HG03457 (cell line): ENCODE measurements at regions not wholly inside any gene's neighbourhood (a gene's known extent, or its start where the extent isn't known, plus 50 kb on each side); places are given as distances from the start of the nearest gene placed in this dataset.
"Not testable (repeated sequence)": the region's sequence is repeated elsewhere in the genome, so short reads cannot be mapped to it uniquely, and the experiment has no call there.

Source experiments
- ATAC-seq: cut with Tn5 transposase; IDR thresholded peaks from one replicate; pipeline ENCODE4 v1.9.1; 2021; ENCODE audit warnings: moderate number of reproducible peaks; ENCODE audit not compliant: unreplicated experiment

DNA sequence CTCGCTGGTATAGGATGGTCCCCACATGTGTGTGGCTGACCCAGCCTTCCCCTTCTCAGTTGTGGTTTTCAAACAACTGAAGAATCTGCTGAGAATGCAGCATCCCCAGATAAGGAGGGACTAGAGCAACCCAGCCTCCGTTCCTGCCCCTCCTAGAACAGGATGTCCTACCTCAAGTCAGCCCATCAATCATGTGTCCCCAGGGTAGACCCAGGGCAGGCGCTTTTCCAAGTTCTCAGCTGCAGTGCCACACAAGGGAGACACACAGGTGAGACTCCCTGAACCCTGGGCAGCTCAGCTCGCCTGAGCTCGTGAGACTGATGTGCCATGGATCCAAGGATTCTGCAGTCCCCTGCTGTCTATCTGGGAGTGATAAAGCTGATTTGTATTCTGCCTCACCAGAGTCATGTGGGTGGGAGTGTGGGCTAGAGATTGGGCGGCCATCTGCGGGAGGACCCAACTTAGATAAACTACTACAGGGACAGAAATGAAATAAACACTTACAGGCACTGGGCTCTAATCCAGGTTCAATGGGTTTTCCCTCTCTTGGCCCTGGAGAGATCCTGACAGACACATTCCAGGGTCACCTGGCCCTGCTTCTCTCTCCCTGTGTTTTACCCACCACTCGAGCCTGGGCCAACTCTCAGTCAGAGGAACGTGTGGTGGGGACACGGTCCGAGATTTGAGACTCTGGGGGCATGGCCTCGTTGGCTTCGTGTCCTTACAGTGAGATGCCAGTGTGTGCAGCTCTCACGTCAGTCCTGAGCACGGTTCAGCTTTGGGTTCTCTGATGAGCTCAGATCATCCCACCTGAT lies 303.5 kb upstream of the SFSWAP start:
- no peak for ATAC-seq

DNA sequence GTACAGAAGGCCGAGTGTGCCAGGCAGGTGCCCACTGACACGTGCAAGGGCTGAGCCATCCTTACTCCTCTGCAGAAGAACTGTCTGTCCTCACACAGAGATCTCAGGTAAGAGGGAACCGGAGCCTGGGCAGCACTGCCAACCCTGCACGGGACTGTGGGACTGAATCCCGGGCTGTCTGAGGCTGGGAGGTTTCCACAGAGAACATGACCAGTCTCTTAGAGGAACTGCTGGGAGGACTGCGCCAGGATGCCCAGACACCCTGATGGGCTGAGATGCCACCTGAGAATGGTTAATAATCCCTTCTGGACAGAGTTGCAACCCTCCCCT lies 302.9 kb upstream of the SFSWAP start:
- ATAC-seq = no peak

DNA sequence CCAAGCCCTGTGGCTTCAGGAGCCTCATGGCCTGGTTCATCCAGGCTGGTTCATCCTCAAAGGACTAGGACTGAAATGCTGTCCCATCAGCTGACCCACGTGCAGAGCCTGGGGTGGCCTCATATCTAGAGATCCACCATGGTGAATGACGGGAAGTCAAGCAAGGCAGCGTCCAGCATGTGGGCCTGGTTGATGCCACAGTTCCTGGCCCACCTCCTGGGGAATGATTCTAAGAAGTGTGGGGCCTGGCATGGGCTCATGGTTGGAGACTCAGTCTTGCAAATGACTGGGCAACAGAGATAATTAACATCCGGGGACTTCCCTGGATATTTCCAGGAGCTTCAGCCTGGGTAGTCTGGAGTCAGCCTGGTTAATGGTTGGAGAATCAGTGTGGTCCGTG lies 302.4 kb upstream of the SFSWAP start:
- ATAC-seq = no peak

- no peak for ATAC-seq
These were observed 301.7 kb upstream of the SFSWAP start for GRCh38 chr12:131409211-131409610.

DNA sequence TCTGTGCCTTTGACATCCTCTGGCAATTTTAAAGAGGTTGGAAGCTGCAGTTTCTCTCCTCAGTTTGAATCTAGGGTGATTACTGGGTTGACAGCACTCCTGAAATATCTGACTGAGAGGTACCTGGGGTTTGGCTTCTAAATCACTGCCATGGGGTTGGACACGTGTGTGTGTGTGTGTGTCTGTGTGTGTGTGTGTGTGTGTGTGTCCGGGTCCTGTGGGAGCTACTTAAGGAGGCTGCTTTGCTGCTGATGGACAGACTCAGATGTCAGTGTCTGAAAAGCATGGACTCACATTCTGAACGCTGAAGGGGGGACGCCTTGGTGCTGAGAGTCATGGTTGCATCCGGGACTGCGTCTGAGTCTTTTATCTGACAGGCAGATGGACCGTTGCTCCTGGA lies 299.1 kb upstream of the SFSWAP start:
- not testable (repeated sequence) for ATAC-seq

DNA sequence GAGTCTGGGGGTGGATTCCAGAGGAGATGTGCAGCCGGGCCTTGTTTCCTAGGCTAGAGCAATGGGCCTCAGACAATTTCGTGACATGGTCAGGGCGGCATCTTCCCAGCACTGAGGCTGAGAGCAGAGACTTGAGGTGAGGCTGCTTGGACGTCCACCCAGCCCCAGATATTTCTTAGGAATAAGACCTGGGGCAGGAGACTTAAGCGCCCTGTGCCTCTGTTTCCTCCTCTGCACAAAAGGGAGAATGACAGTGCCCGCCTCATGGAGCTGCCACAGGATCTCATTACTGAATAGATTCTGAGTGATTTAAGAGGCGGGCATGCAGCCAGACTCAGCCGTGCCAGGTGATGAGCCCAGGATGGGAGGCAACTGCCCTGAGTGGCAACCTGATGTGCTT lies 297.9 kb upstream of the SFSWAP start:
- no peak for ATAC-seq

DNA sequence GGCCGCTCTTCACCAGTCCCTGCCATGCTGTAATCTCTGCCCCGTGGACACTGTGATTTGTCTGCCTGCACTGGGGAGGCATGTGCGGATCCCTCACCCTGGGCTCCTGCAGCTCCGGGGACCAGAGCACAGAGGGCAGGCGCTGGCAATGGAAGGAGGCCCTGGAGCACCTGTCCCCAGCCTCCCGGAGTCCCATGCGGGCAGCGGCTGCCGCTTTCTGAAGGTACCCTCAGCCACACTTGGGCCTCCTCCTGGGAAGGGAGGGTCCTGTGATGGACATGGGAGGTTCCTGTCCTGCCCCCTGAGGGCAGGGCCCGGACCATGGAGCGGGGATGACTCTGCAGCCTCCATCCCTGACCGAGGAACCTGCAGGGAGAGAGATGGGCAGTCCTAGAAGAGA lies 297.4 kb upstream of the SFSWAP start:
- ATAC-seq = no peak

GRCh38 chr12:131414155-131414922 lies 296.6 kb upstream of the SFSWAP start:
- not testable (repeated sequence) for ATAC-seq

GRCh38 chr12:131415781-131416180 lies 295.1 kb upstream of the SFSWAP start:
- no peak for ATAC-seq

DNA sequence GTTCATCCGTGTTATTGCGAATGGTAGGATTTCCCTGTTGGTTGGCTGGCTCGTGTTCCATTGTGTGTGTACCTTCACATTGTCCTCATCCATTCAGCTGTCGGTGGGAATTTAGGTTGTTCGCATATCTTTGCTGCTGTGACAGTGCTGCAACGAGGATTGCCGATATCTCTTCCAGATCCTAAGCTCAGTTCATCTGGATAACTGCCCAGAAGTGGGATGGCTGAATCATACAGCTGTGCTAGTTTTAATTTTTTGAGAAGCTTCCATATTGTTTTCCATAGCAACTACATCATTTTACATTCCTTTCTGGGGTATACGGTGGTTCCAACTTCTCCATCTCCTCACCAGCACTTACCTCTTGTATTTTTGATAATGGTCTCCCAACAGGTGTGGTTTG lies 292.8 kb upstream of the SFSWAP start:
- no peak for ATAC-seq

DNA sequence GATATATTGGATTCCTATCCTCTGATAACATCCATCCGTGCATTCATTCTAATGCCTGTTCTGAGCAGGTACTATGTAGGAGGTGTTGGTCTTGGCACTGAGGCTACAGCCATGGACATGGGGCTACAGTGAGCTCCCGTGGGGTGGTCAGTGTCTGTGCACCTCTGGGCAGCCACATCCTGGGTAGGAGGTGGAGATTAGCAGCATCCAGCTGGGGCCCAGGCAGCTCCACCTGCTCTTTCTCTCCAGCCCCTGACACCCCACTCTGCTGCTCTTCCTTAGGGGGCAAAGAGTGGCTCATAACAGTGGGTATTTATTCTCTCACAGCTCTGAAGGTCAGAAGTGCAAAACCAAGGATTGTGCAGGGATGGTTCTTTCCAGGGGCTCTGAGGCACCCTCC lies 292.0 kb upstream of the SFSWAP start:
- no peak for ATAC-seq

DNA sequence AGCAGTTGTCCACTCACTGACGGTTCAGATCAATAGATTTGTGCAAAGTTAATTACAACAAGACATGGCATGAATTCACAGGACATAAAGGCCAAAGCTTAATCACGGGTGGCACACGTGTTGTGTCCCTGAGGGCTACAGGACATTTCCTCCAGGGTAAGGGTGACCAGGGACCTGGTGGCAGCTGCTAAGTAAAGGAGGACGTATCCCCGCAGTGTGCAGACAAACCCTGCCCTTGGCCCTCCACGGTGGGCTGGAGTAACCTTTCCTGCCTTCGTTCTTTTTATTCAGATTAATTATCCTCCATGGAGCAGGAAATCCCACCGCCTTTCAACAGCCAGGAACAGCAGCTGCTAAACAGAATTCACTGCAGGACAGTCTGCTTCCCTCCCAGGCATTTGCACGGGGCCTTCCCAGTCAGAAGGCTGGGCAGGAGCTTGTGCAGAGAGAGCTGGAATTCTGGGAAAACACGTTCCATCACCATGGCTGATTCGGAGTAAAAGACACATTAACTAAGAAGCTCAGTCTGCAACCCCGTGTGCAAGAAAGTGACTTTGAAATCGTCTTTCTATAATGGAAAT lies 289.9 kb upstream of the SFSWAP start:
- ATAC-seq = no peak

- ATAC-seq = no peak
These were observed 289.2 kb upstream of the SFSWAP start for GRCh38 chr12:131421509-131422186.

DNA sequence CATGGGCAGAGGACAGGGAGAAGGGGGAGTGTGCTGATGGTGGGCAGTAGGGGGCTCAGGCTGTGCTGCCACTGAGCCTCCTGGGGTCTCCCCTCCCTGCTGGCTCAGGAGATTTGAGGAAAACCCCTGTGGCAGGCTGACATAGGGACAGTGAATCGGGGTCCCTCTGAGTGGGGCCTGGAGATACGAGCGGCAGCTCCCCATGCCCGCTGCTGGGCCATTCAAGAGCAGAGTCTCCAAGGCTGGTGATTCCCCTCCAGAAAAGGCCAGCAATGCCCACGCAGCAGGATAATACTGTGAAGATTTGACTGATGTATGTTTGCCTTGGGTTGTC lies 288.7 kb upstream of the SFSWAP start:
- no peak for ATAC-seq

GRCh38 chr12:131422744-131423143 lies 288.1 kb upstream of the SFSWAP start:
- no peak for ATAC-seq

DNA sequence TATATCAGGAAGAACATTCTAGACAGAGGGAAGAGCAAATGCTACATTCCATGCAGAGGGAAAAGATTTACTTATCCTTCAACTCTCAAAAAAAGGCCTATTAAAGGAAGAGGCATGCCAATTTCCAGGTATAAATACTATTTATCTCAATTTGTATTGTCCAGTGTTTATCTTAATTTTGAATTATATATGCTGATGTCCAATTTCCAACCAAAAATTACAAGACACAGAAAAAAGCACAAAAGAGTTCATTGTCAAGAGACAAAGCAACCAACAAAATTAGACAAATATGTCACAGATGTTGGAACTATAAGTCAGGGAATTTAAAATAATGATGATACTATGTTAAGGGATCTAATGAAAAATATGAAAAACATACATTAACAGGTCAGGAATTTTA lies 286.6 kb upstream of the SFSWAP start:
- no peak for ATAC-seq

GRCh38 chr12:131425112-131426075 lies 285.5 kb upstream of the SFSWAP start:
- ATAC-seq = no peak

GRCh38 chr12:131428091-131428685 lies 282.7 kb upstream of the SFSWAP start:
- ATAC-seq = no peak

GRCh38 chr12:131429221-131429620 lies 281.7 kb upstream of the SFSWAP start:
- not testable (repeated sequence) for ATAC-seq

- not testable (repeated sequence) for ATAC-seq
These were observed 281.2 kb upstream of the SFSWAP start for GRCh38 chr12:131429697-131430096.
